ENCODE measurements at regions not wholly inside any gene's neighbourhood (a gene's known extent, or its start where the extent isn't known, plus 50 kb on each side); places are given as distances from the start of the nearest gene placed in this dataset.
A peak's percentile ranks its signal among the peaks of the same experiment; 100 is the strongest.
"Not testable (repeated sequence)": the region's sequence is repeated elsewhere in the genome, so short reads cannot be mapped to it uniquely, and the experiment has no call there.

DNA sequence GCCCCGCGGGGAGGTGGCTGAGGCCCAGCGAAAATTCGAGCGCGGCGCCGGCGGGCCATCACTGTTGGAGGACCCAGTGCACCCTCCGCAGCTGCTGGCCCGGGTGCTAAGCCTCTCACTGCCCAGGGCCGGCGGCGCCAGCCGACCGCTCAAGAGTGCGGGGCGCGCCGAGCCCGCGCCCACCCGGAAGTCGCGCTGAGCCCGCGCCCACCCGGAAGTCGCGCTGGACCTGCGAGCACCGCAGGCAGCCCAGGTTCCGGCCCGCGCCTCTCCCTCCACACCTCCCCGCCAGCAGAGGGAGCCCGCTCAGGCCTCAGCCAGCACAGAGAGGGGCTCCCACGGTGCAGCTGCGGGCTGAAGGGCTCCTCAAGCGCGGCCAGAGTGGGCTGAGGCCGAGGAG, 165.5 kb upstream of the BDP1 start:
- not testable (repeated sequence) for H3K27ac ChIP-seq (ENCODE audit: insufficient read depth, low read length, poor library complexity, severe bottlenecking); ATAC-seq (ENCODE audit: low read depth in 2 of 2); H3K27me3 ChIP-seq (ENCODE audit: control insufficient read depth, insufficient read depth, low read length); H3K9me3 Mint-ChIP-seq; H3K4me3 Mint-ChIP-seq; H3K27me3 Mint-ChIP-seq; H3K4me3 ChIP-seq (ENCODE audit: low read depth, low read length); H3K4me1 ChIP-seq (ENCODE audit: control insufficient read depth, insufficient read depth, low read length, poor library complexity, severe bottlenecking); H3K36me3 Mint-ChIP-seq; H3K9me3 ChIP-seq (ENCODE audit: control insufficient read depth in 2 of 2, low read length in 2 of 2); H3K27ac Mint-ChIP-seq; H3K36me3 ChIP-seq (ENCODE audit: control insufficient read depth, insufficient read depth, low read length); H3K4me1 Mint-ChIP-seq
- peak in 1 of 3 donors; percentile 83 for DNase-seq

DNA sequence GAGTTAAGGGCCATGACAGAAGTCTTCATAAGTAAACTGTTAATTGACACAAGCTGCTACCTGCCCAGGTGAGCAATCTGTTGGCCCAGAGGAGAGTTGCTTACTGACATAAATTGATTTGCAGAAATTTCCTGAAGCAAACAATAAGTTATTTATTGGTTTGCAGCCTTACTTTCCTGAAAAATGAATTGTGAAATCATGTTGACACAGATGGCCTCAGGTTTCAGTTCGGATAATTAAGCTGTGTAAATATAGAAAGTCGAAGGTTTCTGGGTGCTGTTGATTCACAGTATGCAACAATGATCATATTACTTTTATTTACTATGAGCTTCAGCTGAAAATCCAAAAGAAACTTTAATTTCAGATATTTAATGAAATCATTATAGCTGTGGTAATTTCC, 164.5 kb upstream of the BDP1 start:
- H3K9me3 Mint-ChIP-seq; ATAC-seq (ENCODE audit: low read depth in 2 of 2); H3K4me3 ChIP-seq (ENCODE audit: low read depth, low read length); H3K36me3 Mint-ChIP-seq; H3K36me3 ChIP-seq (ENCODE audit: control insufficient read depth, insufficient read depth, low read length); H3K27ac Mint-ChIP-seq; H3K4me1 ChIP-seq (ENCODE audit: control insufficient read depth, insufficient read depth, low read length, poor library complexity, severe bottlenecking); H3K4me3 Mint-ChIP-seq; DNase-seq; H3K4me1 Mint-ChIP-seq; H3K27me3 Mint-ChIP-seq; H3K27ac ChIP-seq (ENCODE audit: insufficient read depth, low read length, poor library complexity, severe bottlenecking); H3K27me3 ChIP-seq (ENCODE audit: control insufficient read depth, insufficient read depth, low read length); H3K9me3 ChIP-seq (ENCODE audit: control insufficient read depth in 2 of 2, low read length in 2 of 2): not testable (repeated sequence)
